Caco-2 (cell line): ENCODE measurements at regions not wholly inside any gene's neighbourhood (a gene's known extent, or its start where the extent isn't known, plus 50 kb on each side); places are given as distances from the start of the nearest gene placed in this dataset.

ENCODE experiments used
- BruUV-seq: library from RNA; stranded (reverse); fragments of 400-500 nt; replicated peaks from 2 replicates; lab custom pipeline; 2021; lab: Mats Ljungman, UMichigan
- CTCF ChIA-PET: fragments of 300-600 bp; sonication (Branson Sonifier 250); formaldehyde crosslinking; loops from one replicate; lab custom pipeline; 2022; ENCODE audit warnings: antibody characterized with exemption; lab: Charles Lee
- POLR2A ChIA-PET: fragments of 300-600 bp; sonication (Branson Sonifier 250); formaldehyde crosslinking; loops from one replicate; lab custom pipeline; 2022; ENCODE audit warnings: antibody characterized with exemption; lab: Charles Lee
- DNase-seq, 2 experiments: peaks; one replicate each; pipeline versions ENCODE4 v3.0.0 to v3.0.0-alpha.2; 2020 to 2022
- H3K27me3 ChIP-seq: replicated peaks from 2 replicates; pipeline ENCODE4 v1.6.0; 2011; ENCODE audit warnings: low read length; ENCODE audit not compliant: control insufficient read depth, insufficient read depth
- H3K36me3 ChIP-seq: 2 replicates; pipeline ENCODE4 v1.5.1; 2011; ENCODE audit warnings: low read length; ENCODE audit not compliant: control insufficient read depth, insufficient read depth
- H3K4me1 ChIP-seq: fragments of 250-450 bp; sonication (Bioruptor Pico); 2 replicates; pipeline ENCODE4 v1.5.1; 2020; ENCODE audit warnings: mild to moderate bottlenecking
- H3K4me3 ChIP-seq: 2 replicates; pipeline ENCODE4 v1.5.1; 2011; ENCODE audit warnings: low read depth, mild to moderate bottlenecking, control low read depth, low read length
- H3K9me3 ChIP-seq: fragments of 250-450 bp; sonication (Bioruptor Pico); 2 replicates; pipeline ENCODE4 v1.5.1; 2020; ENCODE audit warnings: mild to moderate bottlenecking, moderate library complexity
- H3K27ac Mint-ChIP-seq: one replicate; pipeline ENCODE4 v1.8.0; 2022; ENCODE audit warnings: mixed read lengths; ENCODE audit not compliant: unreplicated experiment
- H3K27me3 Mint-ChIP-seq: one replicate; pipeline ENCODE4 v1.8.0; 2022; ENCODE audit warnings: mixed read lengths; ENCODE audit not compliant: insufficient read depth, unreplicated experiment
- H3K36me3 Mint-ChIP-seq: one replicate; pipeline ENCODE4 v1.8.0; 2022; ENCODE audit warnings: mild to moderate bottlenecking, mixed read lengths; ENCODE audit not compliant: insufficient read depth, unreplicated experiment
- H3K4me1 Mint-ChIP-seq: one replicate; pipeline ENCODE4 v1.8.0; 2022; ENCODE audit warnings: low read depth, mixed read lengths; ENCODE audit not compliant: unreplicated experiment
- H3K4me3 Mint-ChIP-seq: one replicate; pipeline ENCODE4 v1.8.0; 2022; ENCODE audit warnings: mild to moderate bottlenecking, moderate library complexity, mixed read lengths; ENCODE audit not compliant: unreplicated experiment
- H3K9me3 Mint-ChIP-seq: one replicate; pipeline ENCODE4 v1.8.0; 2022; ENCODE audit warnings: mixed read lengths; ENCODE audit not compliant: unreplicated experiment
- CTCF ChIP-seq, 2 experiments: fragments of 200-600 bp in 1 of 2; IDR thresholded peaks; 1 replicate in 1 of 2; 2 replicates in 1 of 2; pipeline versions ENCODE4 v1.5.1 to v1.8.0; 2011 to 2022; ENCODE audit warnings: antibody characterized with exemption in 1 of 2, control low read depth in 1 of 2, inconsistent platforms in 1 of 2, low read depth in 1 of 2, low read length in 1 of 2, mild to moderate bottlenecking in 1 of 2, moderate library complexity in 1 of 2; ENCODE audit not compliant: insufficient read depth in 1 of 2, severe bottlenecking in 1 of 2, unreplicated experiment in 1 of 2
- intact Hi-C: fragments of 100-400 bp; cut with micrococcal nuclease; formaldehyde crosslinking; loops from one replicate; pipeline ENCODE4 v1.10.0; 2022; ENCODE audit not compliant: unreplicated experiment

GRCh38 chr6:87900160-87900698 lies 147.4 kb upstream of the SPACA1 start:
- H3K36me3 ChIP-seq = no peaks in the 10 kb centered on the region
- Mint-ChIP-seq H3K36me3 (no peaks in the 10 kb centered on the region), H3K4me1 (no peaks in the 10 kb centered on the region), H3K9me3 (no peaks in the 10 kb centered on the region), H3K27ac (no peak overlapping the region), H3K4me3 (no peak overlapping the region), H3K27me3 (no peaks in the 10 kb centered on the region)
- no peaks in the 10 kb centered on the region; the same call in 1 of the 2 replicates for H3K9me3 ChIP-seq
- no peaks in the 10 kb centered on the region for H3K4me1 ChIP-seq
- no peaks in the 10 kb centered on the region for H3K27me3 ChIP-seq
- TF ChIP-seq CTCF (IDR thresholded peaks at IDR 0.05; ENCODE audit: insufficient read depth in 1 of 2, low read depth in 1 of 2, low read length in 1 of 2, severe bottlenecking in 1 of 2, unreplicated experiment in 1 of 2) = no peak
- DNase-seq = no peak
- ChIA-PET POLR2A (no interaction called here), CTCF (no interaction called here)
- no peak overlapping the region for H3K4me3 ChIP-seq
- BruUV-seq = no TSS peak
- intact Hi-C loops = no loop called here

- no peak for DNase-seq
- H3K4me1 Mint-ChIP-seq = no peaks in the 10 kb centered on the region
Observed at GRCh38 chr6:87899499-87900147, 148.0 kb upstream of the SPACA1 start.

GRCh38 chr6:87897663-87898062 lies 150.0 kb upstream of the SPACA1 start:
- POLR2A ChIA-PET = no interaction called here
- Mint-ChIP-seq H3K36me3 (no peaks in the 10 kb centered on the region), H3K27me3 (no peaks in the 10 kb centered on the region), H3K4me1 (no peaks in the 10 kb centered on the region), H3K4me3 (no peak overlapping the region), H3K9me3 (no peaks in the 10 kb centered on the region), H3K27ac (no peak overlapping the region)
- BruUV-seq = no TSS peak
- Histone ChIP-seq H3K27me3 (no peaks in the 10 kb centered on the region), H3K36me3 (no peaks in the 10 kb centered on the region), H3K4me1 (no peaks in the 10 kb centered on the region), H3K4me3 (no peak overlapping the region), H3K9me3 (no peaks in the 10 kb centered on the region; the same call in 1 of the 2 replicates)
- CTCF ChIA-PET = no interaction called here
- no peak for TF ChIP-seq CTCF (IDR thresholded peaks at IDR 0.05; ENCODE audit: insufficient read depth in 1 of 2, low read depth in 1 of 2, low read length in 1 of 2, severe bottlenecking in 1 of 2, unreplicated experiment in 1 of 2)
- no peak for DNase-seq
- intact Hi-C loops = no loop called here

More at GRCh38 chr6:87899499-87900147, 148.0 kb upstream of the SPACA1 start:
- H3K9me3 Mint-ChIP-seq = no peaks in the 10 kb centered on the region
- Histone ChIP-seq H3K36me3 (no peaks in the 10 kb centered on the region), H3K9me3 (no peaks in the 10 kb centered on the region; the same call in 1 of the 2 replicates), H3K27me3 (no peaks in the 10 kb centered on the region), H3K4me1 (no peaks in the 10 kb centered on the region), H3K4me3 (no peak overlapping the region)
- H3K27ac Mint-ChIP-seq = no peak overlapping the region
- no peak for TF ChIP-seq CTCF (IDR thresholded peaks at IDR 0.05; ENCODE audit: insufficient read depth in 1 of 2, low read depth in 1 of 2, low read length in 1 of 2, severe bottlenecking in 1 of 2, unreplicated experiment in 1 of 2)
- intact Hi-C loops = no loop called here
- H3K4me3 Mint-ChIP-seq = no peak overlapping the region
- BruUV-seq = no TSS peak
- ChIA-PET CTCF (no interaction called here), POLR2A (no interaction called here)
- H3K36me3 Mint-ChIP-seq = no peaks in the 10 kb centered on the region
- H3K27me3 Mint-ChIP-seq = no peaks in the 10 kb centered on the region
